Fibroblast of lung (primary cell): ENCODE measurements at regions not wholly inside any gene's neighbourhood (a gene's known extent, or its start where the extent isn't known, plus 50 kb on each side); places are given as distances from the start of the nearest gene placed in this dataset.

ENCODE experiments used
- DNase-seq, 2 donors: peaks; one replicate each; pipeline versions ENCODE4 v3.0.0 to v3.0.0-alpha.2; 2010; ENCODE audit warnings: low read depth in 2 of 2
- H2AFZ ChIP-seq: 2 replicates; pipeline ENCODE4 v1.5.1; 2012; ENCODE audit warnings: low read length, control low read depth, inconsistent platforms
- H3K27ac ChIP-seq: 2 replicates; pipeline ENCODE4 v1.5.1; 2011; ENCODE audit warnings: low read length, control low read depth; ENCODE audit not compliant: insufficient read depth
- H3K27me3 ChIP-seq: 2 replicates; pipeline ENCODE4 v1.5.1; 2011; ENCODE audit warnings: mild to moderate bottlenecking, low read length; ENCODE audit not compliant: control insufficient read depth, insufficient read depth
- H3K36me3 ChIP-seq: 2 replicates; pipeline ENCODE4 v1.5.1; 2011; ENCODE audit warnings: low read length; ENCODE audit not compliant: control insufficient read depth, insufficient read depth
- H3K4me1 ChIP-seq: 2 replicates; pipeline ENCODE4 v1.5.1; 2011; ENCODE audit warnings: low read length; ENCODE audit not compliant: control insufficient read depth, insufficient read depth; ENCODE audit errors: extremely low read depth
- H3K4me2 ChIP-seq: 2 replicates; pipeline ENCODE4 v1.5.1; 2011; ENCODE audit warnings: low read length, control low read depth; ENCODE audit not compliant: insufficient read depth; ENCODE audit errors: extremely low read depth
- H3K4me3 ChIP-seq, 4 experiments: fragments of 200-600 bp in 1 of 4; sonication (generic) in 1 of 4; replicated peaks in 1 of 4; 2 replicates each; pipeline ENCODE4 v1.5.1; 2011 to 2016; ENCODE audit warnings: low read length in 4 of 4, low read depth in 3 of 4, mild to moderate bottlenecking in 3 of 4, control low read depth in 2 of 4, inconsistent platforms in 1 of 4, mixed read lengths in 1 of 4; ENCODE audit not compliant: insufficient read depth in 1 of 4; ENCODE audit errors: control extremely low read depth in 1 of 4
- H3K79me2 ChIP-seq: 2 replicates; pipeline ENCODE4 v1.5.1; 2012; ENCODE audit warnings: mild to moderate bottlenecking, low read length, inconsistent platforms; ENCODE audit not compliant: control insufficient read depth, insufficient read depth
- H3K9ac ChIP-seq: 2 replicates; pipeline ENCODE4 v1.5.1; 2011; ENCODE audit warnings: mild to moderate bottlenecking, low read length, control low read depth; ENCODE audit not compliant: insufficient read depth
- H3K9me3 ChIP-seq: 2 replicates; pipeline ENCODE4 v1.5.1; 2012; ENCODE audit warnings: low read depth, low read length; ENCODE audit not compliant: control insufficient read depth, insufficient read depth
- H4K20me1 ChIP-seq: 2 replicates; pipeline ENCODE4 v1.5.1; 2011; ENCODE audit warnings: low read length; ENCODE audit not compliant: control insufficient read depth, insufficient read depth; ENCODE audit errors: extremely low read depth
- CTCF ChIP-seq, 2 donors: IDR thresholded peaks in 1 of 2; conservative IDR thresholded peaks in 1 of 2; 1 replicate in 1 of 2; 2 replicates in 1 of 2; pipeline ENCODE4 v1.5.1; 2011 to 2012; ENCODE audit warnings: low read length in 2 of 2, control low read depth in 1 of 2, inconsistent platforms in 1 of 2, low read depth in 1 of 2, mild to moderate bottlenecking in 1 of 2
- EZH2 ChIP-seq: IDR thresholded peaks from 2 replicates; pipeline ENCODE4 v1.5.1; 2012; ENCODE audit warnings: low read length, control low read depth, mild to moderate bottlenecking; ENCODE audit errors: missing control alignments

GRCh38 chr3:147846854-147847478 is 437.8 kb downstream of the ZIC1 start:
- no peaks in the 10 kb centered on the region for H3K4me1 ChIP-seq
- H3K9ac ChIP-seq, result no peak overlapping the region
- TF ChIP-seq CTCF (conservative IDR thresholded peaks at IDR 0.05 in 1 of 2, IDR thresholded peaks at IDR 0.05 in 1 of 2; ENCODE audit: low read depth in 1 of 2, low read length in 2 of 2) (no peak), EZH2 (no peak)
- H3K4me2 ChIP-seq, result no peak overlapping the region
- H3K79me2 ChIP-seq, result no peaks in the 10 kb centered on the region
- no peak for DNase-seq
- no peaks in the 10 kb centered on the region for H3K36me3 ChIP-seq
- H4K20me1 ChIP-seq, result no peaks in the 10 kb centered on the region
- H3K27me3 ChIP-seq, result no peaks in the 10 kb centered on the region
- no peaks in the 10 kb centered on the region for H3K9me3 ChIP-seq
- H3K4me3 ChIP-seq, result no peak overlapping the region
- no peak overlapping the region for H3K27ac ChIP-seq
- no peak overlapping the region for H2AFZ ChIP-seq

- H3K4me2 ChIP-seq, result no peak overlapping the region
- no peak overlapping the region for H3K9ac ChIP-seq
- no peak for DNase-seq
These were observed 441.9 kb downstream of the ZIC1 start for GRCh38 chr3:147851062-147851461.

GRCh38 chr3:147854542-147854941 is 445.4 kb downstream of the ZIC1 start:
- Histone ChIP-seq H3K79me2 (no peaks in the 10 kb centered on the region), H3K9ac (no peak overlapping the region), H3K27ac (no peak overlapping the region), H2AFZ (no peak overlapping the region), H3K27me3 (no peaks in the 10 kb centered on the region), H4K20me1 (no peaks in the 10 kb centered on the region), H3K9me3 (no peaks in the 10 kb centered on the region), H3K4me3 (no peak overlapping the region), H3K4me1 (no peaks in the 10 kb centered on the region), H3K4me2 (no peak overlapping the region), H3K36me3 (no peaks in the 10 kb centered on the region)
- TF ChIP-seq CTCF (conservative IDR thresholded peaks at IDR 0.05 in 1 of 2, IDR thresholded peaks at IDR 0.05 in 1 of 2; ENCODE audit: low read depth in 1 of 2, low read length in 2 of 2) (no peak), EZH2 (no peak)
- DNase-seq, result no peak

More at GRCh38 chr3:147851062-147851461, 441.9 kb downstream of the ZIC1 start:
- Histone ChIP-seq H3K4me1 (no peaks in the 10 kb centered on the region), H4K20me1 (no peaks in the 10 kb centered on the region), H3K4me3 (no peak overlapping the region), H3K27ac (no peak overlapping the region), H3K9me3 (no peaks in the 10 kb centered on the region), H3K79me2 (no peaks in the 10 kb centered on the region), H2AFZ (no peak overlapping the region), H3K27me3 (no peaks in the 10 kb centered on the region), H3K36me3 (no peaks in the 10 kb centered on the region)
- no peak for TF ChIP-seq CTCF (conservative IDR thresholded peaks at IDR 0.05 in 1 of 2, IDR thresholded peaks at IDR 0.05 in 1 of 2; ENCODE audit: low read depth in 1 of 2, low read length in 2 of 2)
- TF ChIP-seq EZH2, result no peak
